SJSA1 (cell line): ENCODE measurements at regions not wholly inside any gene's neighbourhood (a gene's known extent, or its start where the extent isn't known, plus 50 kb on each side); places are given as distances from the start of the nearest gene placed in this dataset.

Source experiments
- DNase-seq, 2 experiments: peaks; one replicate each; pipeline ENCODE4 v3.0.0-alpha.2; 2015 to 2020; ENCODE audit warnings: low spot score in 2 of 2, low read depth in 1 of 2
- H3K27ac ChIP-seq: fragments of 250-450 bp; sonication (Bioruptor Pico); 2 replicates; pipeline ENCODE4 v1.5.1; 2020; ENCODE audit warnings: mild to moderate bottlenecking, moderate library complexity
- H3K27me3 ChIP-seq: fragments of 250-450 bp; sonication (Bioruptor Pico); replicated peaks from 2 replicates; pipeline ENCODE4 v1.5.1; 2020; ENCODE audit warnings: mild to moderate bottlenecking, moderate library complexity
- H3K36me3 ChIP-seq: fragments of 250-450 bp; sonication (Bioruptor Pico); 2 replicates; pipeline ENCODE4 v1.5.1; 2020; ENCODE audit warnings: mild to moderate bottlenecking
- H3K4me1 ChIP-seq: fragments of 250-450 bp; sonication (Bioruptor Pico); replicated peaks from 2 replicates; pipeline ENCODE4 v1.6.1; 2021; ENCODE audit warnings: mild to moderate bottlenecking
- H3K4me3 ChIP-seq: fragments of 250-450 bp; sonication (Bioruptor Pico); 2 replicates; pipeline ENCODE4 v1.5.1; 2020; ENCODE audit warnings: mild to moderate bottlenecking
- H3K9me3 ChIP-seq: fragments of 250-450 bp; sonication (Bioruptor Pico); replicated peaks from 2 replicates; pipeline ENCODE4 v1.5.1; 2020; ENCODE audit warnings: mild to moderate bottlenecking

- H3K27me3 ChIP-seq, result no peaks in the 10 kb centered on the region
- H3K27ac ChIP-seq, result no peak overlapping the region
- H3K4me3 ChIP-seq, result no peak overlapping the region
- no peak for DNase-seq
- H3K36me3 ChIP-seq, result no peaks in the 10 kb centered on the region
- H3K4me1 ChIP-seq, result no peaks in the 10 kb centered on the region
- H3K9me3 ChIP-seq, result no peaks in the 10 kb centered on the region
Measured at GRCh38 chr7:45470031-45470430, 104.1 kb upstream of the ADCY1 start.

GRCh38 chr7:45479781-45480180 is 94.4 kb upstream of the ADCY1 start:
- DNase-seq, result no peak
- no peaks in the 10 kb centered on the region for H3K36me3 ChIP-seq
- no peaks in the 10 kb centered on the region for H3K9me3 ChIP-seq
- H3K4me1 ChIP-seq, result no peaks in the 10 kb centered on the region
- H3K27ac ChIP-seq, result no peak overlapping the region
- H3K27me3 ChIP-seq, result 0 out of 2 replicates have a peak, but pooled peaks cover 5% of the 10 kb centered on the region
- no peak overlapping the region for H3K4me3 ChIP-seq

GRCh38 chr7:45482451-45482850 is 91.7 kb upstream of the ADCY1 start:
- no peak for DNase-seq
- Histone ChIP-seq H3K27ac (no peak overlapping the region), H3K4me1 (no peaks in the 10 kb centered on the region), H3K27me3 (0 out of 2 replicates have a peak, but pooled peaks cover 5% of the 10 kb centered on the region), H3K36me3 (no peaks in the 10 kb centered on the region), H3K4me3 (no peak overlapping the region), H3K9me3 (no peaks in the 10 kb centered on the region)

- no peaks in the 10 kb centered on the region for H3K4me1 ChIP-seq
- no peaks in the 10 kb centered on the region for H3K9me3 ChIP-seq
- H3K27ac ChIP-seq, result no peak overlapping the region
- no peaks in the 10 kb centered on the region for H3K36me3 ChIP-seq
- H3K27me3 ChIP-seq, result 0 out of 2 replicates have a peak, but pooled peaks cover 5% of the 10 kb centered on the region
- no peak overlapping the region for H3K4me3 ChIP-seq
- no peak for DNase-seq
Measured at GRCh38 chr7:45484094-45484493, 90.1 kb upstream of the ADCY1 start.

- no peaks in the 10 kb centered on the region for H3K9me3 ChIP-seq
- no peak overlapping the region for H3K4me3 ChIP-seq
- H3K4me1 ChIP-seq, result no peaks in the 10 kb centered on the region
- no peaks in the 10 kb centered on the region for H3K36me3 ChIP-seq
- H3K27me3 ChIP-seq, result peaks cover 5% of the 10 kb centered on the region; the same call in 1 of the 2 replicates
- no peak for DNase-seq
- H3K27ac ChIP-seq, result no peak overlapping the region
Measured at GRCh38 chr7:45486575-45486974, 87.6 kb upstream of the ADCY1 start.

- Histone ChIP-seq H3K4me1 (no peaks in the 10 kb centered on the region), H3K36me3 (no peaks in the 10 kb centered on the region), H3K9me3 (no peaks in the 10 kb centered on the region), H3K27ac (no peak overlapping the region), H3K27me3 (peaks cover 5% of the 10 kb centered on the region; the same call in 1 of the 2 replicates), H3K4me3 (no peak overlapping the region)
- no peak for DNase-seq
Measured at GRCh38 chr7:45494885-45495284, 79.3 kb upstream of the ADCY1 start.

GRCh38 chr7:45495618-45496017 is 78.5 kb upstream of the ADCY1 start:
- no peak overlapping the region for H3K4me3 ChIP-seq
- DNase-seq, result no peak
- no peaks in the 10 kb centered on the region for H3K9me3 ChIP-seq
- H3K27ac ChIP-seq, result no peak overlapping the region
- H3K36me3 ChIP-seq, result no peaks in the 10 kb centered on the region
- H3K4me1 ChIP-seq, result no peaks in the 10 kb centered on the region
- no peaks in the 10 kb centered on the region for H3K27me3 ChIP-seq

- H3K27me3 ChIP-seq, result no peaks in the 10 kb centered on the region
- H3K9me3 ChIP-seq, result peaks cover 2% of the 10 kb centered on the region
- H3K36me3 ChIP-seq, result no peaks in the 10 kb centered on the region
- H3K4me3 ChIP-seq, result no peak overlapping the region
- no peaks in the 10 kb centered on the region for H3K4me1 ChIP-seq
- no peak overlapping the region for H3K27ac ChIP-seq
- no peak for DNase-seq
Measured at GRCh38 chr7:45500257-45500656, 73.9 kb upstream of the ADCY1 start.

GRCh38 chr7:45501791-45502190 is 72.4 kb upstream of the ADCY1 start:
- no peak overlapping the region for H3K4me3 ChIP-seq
- no peaks in the 10 kb centered on the region for H3K4me1 ChIP-seq
- H3K36me3 ChIP-seq, result no peaks in the 10 kb centered on the region
- DNase-seq, result no peak
- H3K27me3 ChIP-seq, result no peaks in the 10 kb centered on the region
- peaks cover 2% of the 10 kb centered on the region for H3K9me3 ChIP-seq
- H3K27ac ChIP-seq, result no peak overlapping the region

- Histone ChIP-seq H3K4me3 (no peak overlapping the region), H3K36me3 (no peaks in the 10 kb centered on the region), H3K4me1 (no peaks in the 10 kb centered on the region), H3K27me3 (no peaks in the 10 kb centered on the region), H3K27ac (no peak overlapping the region), H3K9me3 (peaks cover 2% of the 10 kb centered on the region)
- DNase-seq, result no peak
Measured at GRCh38 chr7:45506059-45506458, 68.1 kb upstream of the ADCY1 start.

GRCh38 chr7:45509222-45509621 is 64.9 kb upstream of the ADCY1 start:
- Histone ChIP-seq H3K27ac (no peak overlapping the region), H3K9me3 (peaks cover under 1% of the 10 kb centered on the region; the same call in 1 of the 2 replicates), H3K4me1 (no peaks in the 10 kb centered on the region), H3K36me3 (no peaks in the 10 kb centered on the region), H3K4me3 (no peak overlapping the region), H3K27me3 (no peaks in the 10 kb centered on the region)
- no peak for DNase-seq

- no peaks in the 10 kb centered on the region for H3K27me3 ChIP-seq
- DNase-seq, result no peak
- H3K27ac ChIP-seq, result no peak overlapping the region
- no peaks in the 10 kb centered on the region for H3K4me1 ChIP-seq
- no peaks in the 10 kb centered on the region for H3K36me3 ChIP-seq
- H3K9me3 ChIP-seq, result 0 out of 2 replicates have a peak, but pooled peaks cover 2% of the 10 kb centered on the region
- H3K4me3 ChIP-seq, result no peak overlapping the region
Measured at GRCh38 chr7:45511721-45512597, 62.2 kb upstream of the ADCY1 start.

GRCh38 chr7:45514944-45515343 is 59.2 kb upstream of the ADCY1 start:
- no peak for DNase-seq
- H3K4me1 ChIP-seq, result no peaks in the 10 kb centered on the region
- 0 out of 2 replicates have a peak, but pooled peaks cover 2% of the 10 kb centered on the region for H3K9me3 ChIP-seq
- H3K27ac ChIP-seq, result no peak overlapping the region
- no peak overlapping the region for H3K4me3 ChIP-seq
- H3K36me3 ChIP-seq, result no peaks in the 10 kb centered on the region
- no peaks in the 10 kb centered on the region for H3K27me3 ChIP-seq

- Histone ChIP-seq H3K36me3 (no peaks in the 10 kb centered on the region), H3K9me3 (0 out of 2 replicates have a peak, but pooled peaks cover 2% of the 10 kb centered on the region), H3K27me3 (no peaks in the 10 kb centered on the region), H3K4me1 (no peaks in the 10 kb centered on the region), H3K27ac (no peak overlapping the region), H3K4me3 (no peak overlapping the region)
- DNase-seq, result no peak
Measured at GRCh38 chr7:45515346-45515745, 58.8 kb upstream of the ADCY1 start.
